Right lobe of liver (tissue), 6 donors: ENCODE measurements at regions not wholly inside any gene's neighbourhood (a gene's known extent, or its start where the extent isn't known, plus 50 kb on each side); places are given as distances from the start of the nearest gene placed in this dataset.

Experiments
- ATAC-seq, 4 donors: fragments of 200-7000 bp; cut with Tn5 transposase; one replicate each; pipeline ENCODE4 v1.9.1; 2020; ENCODE audit warnings: mild to moderate bottlenecking in 4 of 4, moderate library complexity in 4 of 4
- DNase-seq, 3 donors: peaks; one replicate each; pipeline ENCODE4 v3.0.0-alpha.2; 2020
- H3K27ac ChIP-seq, 3 donors: fragments of 200-600 bp; one replicate each; pipeline ENCODE4 v1.8.0; 2022
- H3K27me3 ChIP-seq, 2 donors: fragments of 200-600 bp; one replicate each; pipeline ENCODE4 v1.8.0; 2022
- H3K36me3 ChIP-seq, 4 donors: fragments of 200-600 bp; sonication (generic) in 1 of 4; one replicate each; pipeline versions ENCODE4 v1.5.1 to v1.8.0; 2017 to 2022; ENCODE audit warnings: control low read depth in 1 of 4
- H3K4me1 ChIP-seq, 4 donors: fragments of 200-600 bp; sonication (generic) in 1 of 4; one replicate each; pipeline versions ENCODE4 v1.5.1 to v1.8.0; 2017 to 2022; ENCODE audit warnings: control low read depth in 1 of 4
- H3K4me3 ChIP-seq, 3 donors: fragments of 200-600 bp; one replicate each; pipeline ENCODE4 v1.8.0; 2022
- H3K9me3 ChIP-seq, 4 donors: fragments of 200-600 bp; sonication (generic) in 1 of 4; one replicate each; pipeline versions ENCODE4 v1.5.1 to v1.8.0; 2017 to 2022; ENCODE audit warnings: control low read depth in 1 of 4
- CTCF ChIP-seq, 4 donors: fragments of 200-600 bp in 3 of 4; fragments of 450-650 bp in 1 of 4; IDR thresholded peaks; one replicate each; pipeline versions ENCODE4 v1.5.1 to v1.8.0; 2016 to 2022; ENCODE audit warnings: antibody characterized with exemption in 4 of 4, mild to moderate bottlenecking in 2 of 4
- POLR2A ChIP-seq: fragments of 450-650 bp; IDR thresholded peaks from one replicate; pipeline ENCODE4 v1.6.1; 2017; ENCODE audit warnings: antibody characterized with exemption, mild to moderate bottlenecking
- WGBS: methylation state at CpG from one replicate; pipeline ENCODE4 v1.1.6; 2018; ENCODE audit warnings: low coverage, low lambda C conversion rate; ENCODE audit not compliant: insufficient coverage; ENCODE audit errors: missing lambda C conversion rate; 5-methylcytosine and 5-hydroxymethylcytosine counted together
- intact Hi-C, 2 donors: fragments of 100-400 bp; cut with DNase I; formaldehyde crosslinking; loops; one replicate each; pipeline versions ENCODE4 v1.11.2 to v1.14.1; 2022
- donor health status: DM: no; HTN: yes; CAD: no.
- donor health status: DM: no; HTN: no; CAD: no.
- donor health status: DM: no; HTN: no; CAD: no.
- donor health status: DM: no; HTN: yes; CAD: no.
- donor health status: DM: no; HTN: yes; CAD: no.

GRCh38 chr3:153003862-153004261 lies 158.2 kb upstream of the RAP2B start:
- intact Hi-C loops = no loop called here
- 67% methylated on average over 1 of the region's 1 CpG for WGBS

DNA sequence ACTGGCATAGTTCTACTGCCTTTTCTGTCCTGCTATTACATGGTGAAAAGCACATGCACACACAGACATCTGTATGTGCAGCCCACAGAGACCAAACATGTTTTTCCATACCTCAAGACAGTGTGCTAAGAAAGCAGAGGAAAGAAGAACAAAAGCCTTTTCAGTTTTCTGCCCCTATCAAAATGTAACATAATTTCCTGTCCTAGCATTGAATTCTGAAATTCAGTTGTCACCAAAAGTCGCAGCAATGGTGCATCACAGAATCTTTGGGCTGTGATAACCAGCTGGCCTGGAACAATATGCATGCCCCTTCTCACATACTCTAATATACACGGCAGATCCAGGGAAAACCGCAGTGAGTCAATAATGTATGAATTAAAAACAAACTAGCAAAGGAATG lies 153.8 kb upstream of the RAP2B start:
- Histone ChIP-seq H3K4me3 (no peak overlapping the region), H3K9me3 (peaks cover 0 to 2% (median 0%) of the 10 kb centered on the region in 4 donors), H3K27ac (no peak overlapping the region), H3K27me3 (no peaks in the 10 kb centered on the region), H3K36me3 (no peaks in the 10 kb centered on the region), H3K4me1 (no peaks in the 10 kb centered on the region)
- WGBS = 65% methylated on average over 3 of the region's 3 CpGs
- intact Hi-C loops = no loop called here
- TF ChIP-seq POLR2A (no peak), CTCF (IDR thresholded peaks at IDR 0.05) (no peak)
- DNase-seq = no peak
- no peak for ATAC-seq

More at GRCh38 chr3:153003862-153004261, 158.2 kb upstream of the RAP2B start:
- H3K27me3 ChIP-seq = no peaks in the 10 kb centered on the region
- no peaks in the 10 kb centered on the region for H3K36me3 ChIP-seq
- no peak for DNase-seq
- no peaks in the 10 kb centered on the region for H3K9me3 ChIP-seq
- no peak overlapping the region for H3K27ac ChIP-seq
- no peak for ATAC-seq
- TF ChIP-seq CTCF (IDR thresholded peaks at IDR 0.05) (no peak), POLR2A (no peak)
- no peaks in the 10 kb centered on the region for H3K4me1 ChIP-seq
- H3K4me3 ChIP-seq = no peak overlapping the region

GRCh38 chr3:153023896-153024295 lies 138.1 kb upstream of the RAP2B start:
- intact Hi-C loops = no loop called here
- Histone ChIP-seq H3K36me3 (no peaks in the 10 kb centered on the region), H3K27ac (no peak overlapping the region), H3K4me3 (no peak overlapping the region), H3K4me1 (no peaks in the 10 kb centered on the region), H3K9me3 (no peaks in the 10 kb centered on the region), H3K27me3 (no peaks in the 10 kb centered on the region)
- ATAC-seq = no peak
- TF ChIP-seq POLR2A (no peak), CTCF (IDR thresholded peaks at IDR 0.05) (no peak)
- 59% methylated on average over 5 of the region's 5 CpGs for WGBS
- no peak for DNase-seq

- TF ChIP-seq POLR2A (no peak), CTCF (IDR thresholded peaks at IDR 0.05) (peak; percentile 52 to 58 (median 56))
- DNase-seq (no peak), ATAC-seq (peak in 3 of 4 donors; percentile 33 to 46 (median 42))
- intact Hi-C loops = no loop called here
- 22% methylated on average over 3 of the region's 3 CpGs for WGBS
- no peaks in the 10 kb centered on the region for H3K4me1 ChIP-seq
- no peaks in the 10 kb centered on the region for H3K27me3 ChIP-seq
- H3K4me3 ChIP-seq = no peak overlapping the region
- H3K9me3 ChIP-seq = no peaks in the 10 kb centered on the region
- H3K27ac ChIP-seq = no peak overlapping the region
- H3K36me3 ChIP-seq = no peaks in the 10 kb centered on the region
Observed at GRCh38 chr3:153026026-153026425, 136.0 kb upstream of the RAP2B start.

DNA sequence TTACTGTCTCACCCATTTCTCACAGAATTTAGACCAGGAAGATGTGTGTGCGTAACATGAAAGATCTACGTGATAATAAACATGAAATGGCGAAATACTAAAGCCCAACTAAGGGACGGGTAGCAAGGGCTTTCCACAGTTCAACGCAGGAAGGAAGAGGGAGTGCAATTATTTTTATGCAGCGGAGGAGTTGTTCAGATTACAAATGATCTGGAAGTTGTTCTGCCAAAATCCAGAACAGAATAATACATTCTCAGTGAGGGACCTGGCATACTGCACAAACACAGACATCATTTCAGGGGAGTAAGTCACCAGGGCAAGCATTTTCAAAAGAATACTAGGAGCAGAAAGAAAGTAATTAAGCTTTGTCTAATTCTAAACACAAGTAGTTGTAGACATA lies 133.6 kb upstream of the RAP2B start:
- DNase-seq = no peak
- WGBS = 31% methylated on average over 6 of the region's 6 CpGs
- intact Hi-C loops = no loop called here

More for the DNA sequence above, 133.6 kb upstream of the RAP2B start:
- Histone ChIP-seq H3K4me3 (no peak overlapping the region), H3K27me3 (no peaks in the 10 kb centered on the region), H3K4me1 (no peaks in the 10 kb centered on the region), H3K9me3 (no peaks in the 10 kb centered on the region), H3K36me3 (no peaks in the 10 kb centered on the region), H3K27ac (no peak overlapping the region)
- ATAC-seq = peak in 1 of 4 donors; percentile 69
- no peak for TF ChIP-seq CTCF (IDR thresholded peaks at IDR 0.05)
- no peak for TF ChIP-seq POLR2A
